K562 (cell line): ENCODE measurements at regions not wholly inside any gene's neighbourhood (a gene's known extent, or its start where the extent isn't known, plus 50 kb on each side); places are given as distances from the start of the nearest gene placed in this dataset.

ENCODE experiments used
- ATAC-seq: fragments of 200-7000 bp; cut with Tn5 transposase; 3 replicates; pipeline ENCODE4 v1.9.1; 2020; ENCODE audit warnings: moderate library complexity
- BruUV-seq: library from RNA; stranded (reverse); fragments of 400-500 nt; replicated peaks from 2 replicates; lab custom pipeline; 2021; lab: Mats Ljungman, UMichigan
- CTCF ChIA-PET: fragments of 300-600 bp; formaldehyde crosslinking; extraction: SDS; loops from one replicate; lab custom pipeline; 2021; ENCODE audit warnings: low intra/inter-chr PET ratio; lab: Yijun Ruan, JAX
- POLR2A ChIA-PET: fragments of 300-600, 350-650 bp; sonication (Branson Sonifier 250); formaldehyde crosslinking; extraction: SDS; loops from one replicate; lab custom pipeline; 2021; ENCODE audit warnings: antibody characterized with exemption, inconsistent platforms; lab: Yijun Ruan, JAX
- DNase-seq, 4 experiments: peaks; one replicate each; pipeline versions ENCODE4 v3.0.0 to v3.0.0-alpha.2; 2011 to 2018; ENCODE audit warnings: low spot score in 3 of 4, mixed read lengths in 3 of 4; ENCODE audit errors: extremely low read depth in 1 of 4
- FAIRE-seq: peaks from 2 replicates; lab custom pipeline; 2011; peaks lifted over from hg19 to GRCh38; lab: Jason Lieb, UNC
- H2AFZ ChIP-seq: 2 replicates; pipeline ENCODE4 v1.6.0; 2011; ENCODE audit warnings: low read depth, low read length, control low read depth, inconsistent platforms
- H3K27ac ChIP-seq: fragments of 200-600 bp; 3 replicates; pipeline ENCODE4 v1.8.0; 2011; ENCODE audit warnings: low read depth, mild to moderate bottlenecking, control low read depth, inconsistent platforms, low read length, moderate library complexity, mixed read lengths; ENCODE audit errors: extremely low read depth
- H3K27me3 ChIP-seq, 2 experiments: fragments of 300-600 bp in 1 of 2; 2 replicates in 1 of 2; 3 replicates in 1 of 2; pipeline versions ENCODE4 v1.6.0 to v1.8.0; 2011; ENCODE audit warnings: inconsistent platforms in 2 of 2, low read length in 2 of 2, mild to moderate bottlenecking in 1 of 2, mixed read lengths in 1 of 2, moderate library complexity in 1 of 2; ENCODE audit not compliant: control insufficient read depth in 2 of 2, insufficient read depth in 2 of 2
- H3K36me3 ChIP-seq: fragments of 300-600 bp; 3 replicates; pipeline ENCODE4 v1.8.0; 2011; ENCODE audit warnings: mild to moderate bottlenecking, low read length, inconsistent platforms; ENCODE audit not compliant: control insufficient read depth, insufficient read depth
- H3K4me1 ChIP-seq, 2 experiments: fragments of 200-600 bp in 1 of 2; replicated peaks in 1 of 2; 2 replicates in 1 of 2; 3 replicates in 1 of 2; pipeline versions ENCODE4 v1.5.1 to v1.8.0; 2011; ENCODE audit warnings: inconsistent platforms in 2 of 2, low read length in 2 of 2, mild to moderate bottlenecking in 1 of 2, mixed read lengths in 1 of 2, moderate library complexity in 1 of 2; ENCODE audit not compliant: control insufficient read depth in 2 of 2, insufficient read depth in 2 of 2
- H3K4me2 ChIP-seq: 2 replicates; pipeline ENCODE4 v1.6.1; 2011; ENCODE audit warnings: low read length, control low read depth, inconsistent platforms, mixed read lengths; ENCODE audit not compliant: insufficient read depth
- H3K4me3 ChIP-seq: fragments of 200-600 bp; sonication (generic), shearing (Covaris generic); 2 replicates; pipeline ENCODE4 v1.5.1; 2016; ENCODE audit warnings: control low read depth, inconsistent platforms
- H3K79me2 ChIP-seq: fragments of 200-600 bp; 3 replicates; pipeline ENCODE4 v1.8.0; 2011; ENCODE audit warnings: low read length, inconsistent platforms; ENCODE audit not compliant: control insufficient read depth, insufficient read depth
- H3K9ac ChIP-seq, 2 experiments: 2 replicates each; pipeline versions ENCODE4 v1.6.0 to v1.6.1; 2011; ENCODE audit warnings: low read depth in 2 of 2, low read length in 2 of 2, control low read depth in 1 of 2, inconsistent platforms in 1 of 2, mild to moderate bottlenecking in 1 of 2, mixed read lengths in 1 of 2; ENCODE audit not compliant: insufficient read depth in 1 of 2
- H3K9me1 ChIP-seq: one replicate; pipeline ENCODE4 v1.6.0; 2011; ENCODE audit warnings: inconsistent platforms, mild to moderate bottlenecking, low read length, moderate library complexity; ENCODE audit not compliant: control insufficient read depth, insufficient read depth
- H3K9me3 ChIP-seq: replicated peaks from 2 replicates; pipeline ENCODE4 v1.5.1; 2011; ENCODE audit warnings: low read depth, low read length, inconsistent platforms; ENCODE audit not compliant: control insufficient read depth, insufficient read depth
- H4K20me1 ChIP-seq: replicated peaks from 2 replicates; pipeline ENCODE4 v1.6.1; 2011; ENCODE audit warnings: low read length, inconsistent platforms, mixed read lengths; ENCODE audit not compliant: control insufficient read depth, insufficient read depth
- CBFA2T3 ChIP-seq: fragments of 450-650 bp; IDR thresholded peaks from 2 replicates; pipeline ENCODE4 v1.6.1; 2017
- GTF2F1 ChIP-seq: IDR thresholded peaks from 2 replicates; pipeline ENCODE4 v1.6.1; 2011; ENCODE audit warnings: low read depth, low read length, improper control_type of control experiment
- RFX5 ChIP-seq: IDR thresholded peaks from 2 replicates; pipeline ENCODE4 v1.6.1; 2011; ENCODE audit warnings: low read depth, mild to moderate bottlenecking, improper control_type of control experiment, low read length
- TAF15 ChIP-seq: fragments of 200-400 bp; formaldehyde crosslinking; IDR thresholded peaks from 2 replicates; pipeline ENCODE4 v1.6.1; 2017; ENCODE audit warnings: mild to moderate bottlenecking, low read depth, low read length, moderate library complexity
- WGBS: fragments of 100-300 bp; shearing (Covaris generic); methylation state at CpG from one replicate; pipeline ENCODE4 v1.1.6; 2016; ENCODE audit warnings: low coverage, mixed read lengths; ENCODE audit not compliant: insufficient coverage; ENCODE audit errors: missing lambda C conversion rate; 5-methylcytosine and 5-hydroxymethylcytosine counted together
- in situ Hi-C: fragments of 300-500 bp; cut with MboI; formaldehyde crosslinking; loops from 4 replicates; pipeline ENCODE4 v1.15.0; 2018; ENCODE audit warnings: inconsistent platforms, mixed read lengths
- intact Hi-C: fragments of 100-400 bp; cut with micrococcal nuclease; formaldehyde crosslinking; loops from 2 replicates; pipeline ENCODE4 v1.14.2; 2022
- TF ChIP-seq, protein P1 (sequence below), 3 experiments: IDR thresholded peaks in 2 of 3; conservative IDR thresholded peaks in 1 of 3; 2 replicates each; pipeline ENCODE4 v1.5.1; 2011 to 2012; ENCODE audit warnings: low read length in 3 of 3, mild to moderate bottlenecking in 3 of 3, control low read depth in 2 of 3, improper control_type of control experiment in 1 of 3, inconsistent platforms in 1 of 3, low read depth in 1 of 3, mixed read lengths in 1 of 3, moderate library complexity in 1 of 3; ENCODE audit not compliant: insufficient read depth in 2 of 3

- TF ChIP-seq GTF2F1 (no peak), TAF15 (no peak), CBFA2T3 (no peak)
Measured at GRCh38 chr7:26085771-26086170, 66.2 kb upstream of the NFE2L3 start (continued).

GRCh38 chr7:26087321-26088091 lies 64.5 kb upstream of the NFE2L3 start:
- intact Hi-C loops: no loop called here

More at GRCh38 chr7:26087321-26088091, 64.5 kb upstream of the NFE2L3 start:
- no peaks in the 10 kb centered on the region for H3K9me1 ChIP-seq
- H3K79me2 ChIP-seq: no peaks in the 10 kb centered on the region
- ChIA-PET POLR2A (interaction anchor here (0.7 to 4.0 kb wide), 3 partner anchors 104 to 112 kb away, joined by 3 to 17 read pairs (median 14); partner anchors contain the start of gene HNRNPA2B1), CTCF (interaction anchor here (1.0 kb wide), 1 partner anchor 197 kb away, joined by 3 read pairs; no protein-coding TSS in a partner anchor)
- no peak overlapping the region for H3K4me2 ChIP-seq
- H3K4me1 ChIP-seq: peaks cover 0 to 3% of the 10 kb centered on the region in 2 experiments; a peak in 1 of 5 replicates
- ATAC-seq: no peak
- H3K9me3 ChIP-seq: no peaks in the 10 kb centered on the region
- no peak overlapping the region for H3K9ac ChIP-seq
- DNase-seq: no peak
- H3K27me3 ChIP-seq: peaks cover 5% of the 10 kb centered on the region in 2 experiments; a peak in 2 of 5 replicates
- in situ Hi-C loops: loop anchor here (25.0 kb wide), 2 partner anchors 575 to 1075 kb away; partner anchors contain the start of genes HOXA10, HOXA3, HOXA7 and HOXA9
- 14% methylated on average over 7 of the region's 7 CpGs for whole genome bisulfite sequencing
- no peaks in the 10 kb centered on the region for H4K20me1 ChIP-seq
- TF ChIP-seq, protein P1, sequence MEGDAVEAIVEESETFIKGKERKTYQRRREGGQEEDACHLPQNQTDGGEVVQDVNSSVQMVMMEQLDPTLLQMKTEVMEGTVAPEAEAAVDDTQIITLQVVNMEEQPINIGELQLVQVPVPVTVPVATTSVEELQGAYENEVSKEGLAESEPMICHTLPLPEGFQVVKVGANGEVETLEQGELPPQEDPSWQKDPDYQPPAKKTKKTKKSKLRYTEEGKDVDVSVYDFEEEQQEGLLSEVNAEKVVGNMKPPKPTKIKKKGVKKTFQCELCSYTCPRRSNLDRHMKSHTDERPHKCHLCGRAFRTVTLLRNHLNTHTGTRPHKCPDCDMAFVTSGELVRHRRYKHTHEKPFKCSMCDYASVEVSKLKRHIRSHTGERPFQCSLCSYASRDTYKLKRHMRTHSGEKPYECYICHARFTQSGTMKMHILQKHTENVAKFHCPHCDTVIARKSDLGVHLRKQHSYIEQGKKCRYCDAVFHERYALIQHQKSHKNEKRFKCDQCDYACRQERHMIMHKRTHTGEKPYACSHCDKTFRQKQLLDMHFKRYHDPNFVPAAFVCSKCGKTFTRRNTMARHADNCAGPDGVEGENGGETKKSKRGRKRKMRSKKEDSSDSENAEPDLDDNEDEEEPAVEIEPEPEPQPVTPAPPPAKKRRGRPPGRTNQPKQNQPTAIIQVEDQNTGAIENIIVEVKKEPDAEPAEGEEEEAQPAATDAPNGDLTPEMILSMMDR (IDR thresholded peaks at IDR 0.05 in 2 of 3, conservative IDR thresholded peaks at IDR 0.05 in 1 of 3; ENCODE audit: insufficient read depth in 2 of 3, low read depth in 1 of 3, low read length in 3 of 3): no peak
- TF ChIP-seq RFX5: no peak
- H3K36me3 ChIP-seq: no peaks in the 10 kb centered on the region
- FAIRE-seq: no peak
- no peak overlapping the region for H2AFZ ChIP-seq
- no peak overlapping the region for H3K4me3 ChIP-seq
- BruUV-seq: no TSS peak
- no peak overlapping the region for H3K27ac ChIP-seq
